HG03103 (cell line): ENCODE measurements at regions not wholly inside any gene's neighbourhood (a gene's known extent, or its start where the extent isn't known, plus 50 kb on each side); places are given as distances from the start of the nearest gene placed in this dataset.

ENCODE experiments used
- ATAC-seq: cut with Tn5 transposase; IDR thresholded peaks from one replicate; pipeline ENCODE4 v1.9.1; 2021; ENCODE audit warnings: low read depth; ENCODE audit not compliant: unreplicated experiment

- ATAC-seq: no peak
These were observed 123.5 kb upstream of the RALGAPA2 start for GRCh38 chr20:20835897-20836296.

- ATAC-seq: no peak
These were observed 121.6 kb upstream of the RALGAPA2 start for GRCh38 chr20:20834008-20834407.

- no peak for ATAC-seq
These were observed 120.3 kb upstream of the RALGAPA2 start for GRCh38 chr20:20832715-20833114.

- no peak for ATAC-seq
These were observed 119.3 kb upstream of the RALGAPA2 start for GRCh38 chr20:20831794-20832193.

GRCh38 chr20:20829681-20830080 is 117.2 kb upstream of the RALGAPA2 start:
- ATAC-seq: no peak

- ATAC-seq: no peak
These were observed 115.7 kb upstream of the RALGAPA2 start for GRCh38 chr20:20827992-20828597.

- ATAC-seq: peak; percentile 76
These were observed 112.6 kb upstream of the RALGAPA2 start for GRCh38 chr20:20824924-20825584.

GRCh38 chr20:20823476-20823881 is 111.0 kb upstream of the RALGAPA2 start:
- no peak for ATAC-seq

GRCh38 chr20:20821484-20822260 is 109.2 kb upstream of the RALGAPA2 start:
- no peak for ATAC-seq

- ATAC-seq: no peak
These were observed 108.5 kb upstream of the RALGAPA2 start for GRCh38 chr20:20820785-20821483.

GRCh38 chr20:20820104-20820503 is 107.7 kb upstream of the RALGAPA2 start:
- ATAC-seq: no peak

GRCh38 chr20:20816969-20817755 is 104.7 kb upstream of the RALGAPA2 start:
- no peak for ATAC-seq

GRCh38 chr20:20815711-20816455 is 103.4 kb upstream of the RALGAPA2 start:
- no peak for ATAC-seq

GRCh38 chr20:20814685-20815084 is 102.2 kb upstream of the RALGAPA2 start:
- ATAC-seq: no peak

GRCh38 chr20:20812136-20812535 is 99.7 kb upstream of the RALGAPA2 start:
- no peak for ATAC-seq

GRCh38 chr20:20808016-20808415 is 95.6 kb upstream of the RALGAPA2 start:
- no peak for ATAC-seq

- no peak for ATAC-seq
These were observed 94.0 kb upstream of the RALGAPA2 start for GRCh38 chr20:20806121-20807095.

GRCh38 chr20:20803011-20803410 is 90.6 kb upstream of the RALGAPA2 start:
- no peak for ATAC-seq
